ENCODE measurements at regions not wholly inside any gene's neighbourhood (a gene's known extent, or its start where the extent isn't known, plus 50 kb on each side); places are given as distances from the start of the nearest gene placed in this dataset.

DNA sequence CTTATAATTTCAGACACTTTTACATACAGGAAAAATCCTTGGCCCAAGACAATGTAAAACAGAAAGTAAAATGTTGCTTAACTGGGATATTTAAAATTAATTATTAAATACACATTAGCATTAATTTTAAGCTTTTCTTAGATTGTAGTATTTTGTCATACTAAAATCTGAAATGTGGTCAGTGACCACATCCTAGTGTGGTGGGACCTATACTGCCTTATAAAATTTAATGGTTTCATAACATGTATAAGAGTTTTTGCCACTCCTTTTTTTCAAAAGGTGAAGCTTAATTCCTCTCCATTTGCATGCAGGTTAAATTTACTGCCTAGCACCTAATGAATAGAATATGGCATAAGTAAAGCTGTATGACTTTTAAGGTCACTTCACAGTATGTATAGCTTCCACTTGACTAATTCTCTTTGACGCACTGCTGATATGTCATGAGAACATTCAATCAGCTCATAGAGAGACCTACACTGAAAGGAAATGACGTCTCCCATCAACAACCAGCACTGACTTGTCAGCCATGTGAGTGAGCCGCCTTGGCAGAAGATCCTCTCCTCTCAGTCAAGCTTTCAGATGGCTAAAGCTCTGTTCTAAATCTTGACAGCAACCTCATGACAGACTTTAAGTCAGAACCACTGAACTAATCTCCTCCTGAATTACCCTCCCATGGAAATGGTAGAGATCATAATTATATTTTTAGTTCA, 847.8 kb downstream of the SI start:
- DNase-seq, result no peak

DNA sequence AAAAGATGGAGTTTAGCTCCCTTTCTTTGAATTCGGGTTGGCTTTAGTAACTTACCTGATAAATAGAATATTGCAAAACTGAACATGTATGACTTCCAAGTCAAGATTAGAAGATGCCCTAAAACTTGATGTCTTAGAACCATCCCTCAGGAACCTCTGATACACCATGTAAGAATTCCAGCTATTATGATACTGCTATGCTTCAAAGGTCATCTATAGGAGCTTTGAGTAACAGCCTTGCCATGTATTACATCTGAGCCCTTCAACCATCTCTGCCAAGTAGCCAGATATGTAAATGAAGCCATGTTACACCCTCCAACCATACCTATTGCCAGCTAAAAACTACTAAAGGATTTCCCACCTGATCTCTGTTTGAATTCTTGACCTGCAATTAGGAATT, 854.2 kb downstream of the SI start:
- no peak for DNase-seq

DNA sequence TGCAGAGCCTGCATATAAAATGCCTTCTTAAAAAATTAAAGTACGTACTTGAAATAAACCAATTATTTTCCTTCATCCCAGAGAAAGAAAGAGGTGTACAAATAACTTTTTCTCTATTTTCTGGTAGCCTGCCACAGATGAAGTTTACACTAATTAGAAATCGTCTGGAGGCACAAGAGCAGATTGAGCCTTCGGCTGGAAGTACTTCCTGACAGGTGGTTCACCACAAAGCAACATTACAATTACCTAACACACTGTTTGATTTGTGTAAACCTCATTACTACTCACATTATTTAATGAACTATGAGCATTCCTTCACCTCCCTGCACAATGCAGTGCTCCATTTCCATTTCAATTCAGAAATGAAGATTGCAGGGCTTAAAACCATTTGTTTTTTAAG, 856.1 kb downstream of the SI start:
- DNase-seq, result peak; percentile 77

GRCh38 chr3:164221297-164221696, 857.0 kb downstream of the SI start:
- no peak for DNase-seq

GRCh38 chr3:164209363-164209762, 868.9 kb downstream of the SI start:
- DNase-seq, result no peak

DNA sequence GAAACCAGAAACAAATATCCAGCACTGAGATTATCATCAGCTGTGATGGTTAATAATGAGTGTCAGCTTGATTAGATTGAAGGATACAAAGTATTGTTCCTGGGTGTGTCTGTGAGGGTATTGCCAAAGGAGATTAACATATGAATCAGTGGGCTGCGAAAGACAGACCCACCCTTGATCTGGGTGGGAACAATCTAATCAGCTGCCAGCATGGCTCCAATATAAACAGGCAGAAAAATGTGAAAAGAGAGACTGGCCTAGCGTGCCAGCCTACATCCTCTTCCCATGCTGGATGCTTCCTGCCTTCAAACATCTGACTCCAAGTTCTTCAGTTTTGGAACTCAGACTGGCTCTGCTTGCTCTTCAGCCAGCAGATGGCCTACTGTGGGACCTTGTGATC, 869.5 kb downstream of the SI start:
- no peak for DNase-seq

GRCh38 chr3:164208048-164208447, 870.2 kb downstream of the SI start:
- no peak for DNase-seq

DNA sequence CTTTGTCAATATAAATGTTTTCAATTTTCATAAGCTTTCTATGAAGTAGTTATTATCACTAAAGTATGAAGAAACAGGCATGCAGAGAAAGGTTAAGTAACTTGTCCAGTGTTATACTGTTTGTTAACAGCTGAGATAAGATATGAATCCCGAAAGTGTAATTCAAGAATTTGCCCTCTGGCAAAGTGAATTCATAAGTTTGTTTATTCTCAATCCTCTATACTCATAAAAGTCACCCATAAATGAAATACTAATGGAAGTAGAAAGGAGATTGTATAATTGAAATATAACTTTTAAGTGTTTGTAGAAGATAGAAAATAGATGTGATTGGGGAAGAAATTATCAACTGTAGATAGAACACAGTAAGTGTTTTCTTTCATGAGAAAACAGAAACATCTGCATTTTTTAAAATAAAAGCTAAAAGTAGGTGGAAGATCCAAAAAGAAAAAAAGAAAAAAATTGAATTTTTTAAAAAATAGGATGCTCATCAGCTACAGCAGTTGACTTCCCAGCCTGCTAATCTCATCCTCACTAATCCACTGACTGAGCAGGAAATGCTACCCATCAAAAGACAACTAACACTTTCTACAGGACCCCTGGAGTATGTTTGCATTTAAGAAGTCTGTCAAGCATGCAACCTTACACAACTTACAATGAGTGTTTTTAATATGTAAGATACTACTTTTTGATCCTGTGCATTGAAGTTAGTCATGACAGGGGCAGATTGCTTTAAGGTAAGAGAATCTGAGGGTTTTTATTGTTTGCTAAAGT, 878.1 kb downstream of the SI start:
- DNase-seq, result no peak

GRCh38 chr3:164196477-164196876, 881.8 kb downstream of the SI start:
- DNase-seq, result no peak

DNA sequence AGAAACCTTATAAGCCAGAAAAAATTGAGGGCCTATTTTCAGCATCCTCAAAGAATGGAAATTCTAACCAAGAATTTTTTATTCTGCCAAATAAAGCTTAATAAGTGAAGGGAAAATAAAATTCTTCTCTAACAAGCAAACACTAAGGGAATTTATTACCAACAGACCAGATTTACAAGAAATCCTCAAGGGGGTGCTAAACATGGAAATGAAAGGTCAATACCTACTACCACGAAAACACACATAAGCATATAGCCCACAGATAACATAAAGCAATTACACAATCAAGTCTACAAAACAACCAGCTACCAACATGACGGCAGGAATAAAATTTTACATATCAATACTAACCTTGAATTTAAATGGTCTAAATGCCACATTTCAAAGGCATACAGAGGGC, 883.5 kb downstream of the SI start:
- no peak for DNase-seq

GRCh38 chr3:164192974-164193373, 885.3 kb downstream of the SI start:
- no peak for DNase-seq

- DNase-seq, result no peak
Measured at GRCh38 chr3:164190566-164190965, 887.7 kb downstream of the SI start.

DNA sequence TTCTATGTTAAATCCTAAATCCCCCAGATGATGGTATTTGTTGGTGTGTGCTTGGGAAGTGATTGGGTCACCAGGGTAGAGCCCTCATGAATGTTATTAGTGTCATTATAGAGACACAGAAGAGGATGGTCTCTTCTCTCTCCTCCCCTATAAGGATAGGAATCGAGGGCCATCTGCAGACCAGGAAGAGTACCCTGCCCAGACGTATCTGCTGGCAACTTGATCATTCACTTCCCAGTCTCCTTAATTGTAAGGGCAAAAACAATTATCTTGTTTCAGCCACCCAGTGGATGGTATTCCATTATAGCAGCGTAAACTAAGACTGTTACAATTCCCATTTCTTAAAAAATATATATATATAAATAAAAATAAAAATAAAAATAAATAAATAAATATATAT, 892.2 kb downstream of the SI start:
- no peak for DNase-seq

- no peak for DNase-seq
Measured at GRCh38 chr3:164179110-164179774, 899.1 kb downstream of the SI start.

DNA sequence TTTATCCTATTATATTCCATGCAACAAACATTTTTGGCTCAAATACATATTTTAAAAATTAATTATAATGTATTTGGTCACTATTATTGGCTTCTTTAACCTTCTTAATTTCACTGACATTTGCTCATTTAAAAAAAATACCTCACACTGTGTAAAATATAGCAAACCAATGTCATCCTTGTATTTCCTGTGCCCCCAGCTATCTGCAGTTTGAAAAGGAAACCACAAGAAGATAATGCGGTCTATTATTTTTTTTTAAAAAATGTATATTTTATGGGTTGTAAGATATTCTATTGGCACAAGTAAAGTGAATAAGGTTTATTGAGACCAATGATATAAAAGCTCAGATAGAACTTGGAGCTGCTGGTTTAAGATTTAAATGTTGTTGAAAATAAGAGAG, 904.2 kb downstream of the SI start:
- DNase-seq, result no peak

DNA sequence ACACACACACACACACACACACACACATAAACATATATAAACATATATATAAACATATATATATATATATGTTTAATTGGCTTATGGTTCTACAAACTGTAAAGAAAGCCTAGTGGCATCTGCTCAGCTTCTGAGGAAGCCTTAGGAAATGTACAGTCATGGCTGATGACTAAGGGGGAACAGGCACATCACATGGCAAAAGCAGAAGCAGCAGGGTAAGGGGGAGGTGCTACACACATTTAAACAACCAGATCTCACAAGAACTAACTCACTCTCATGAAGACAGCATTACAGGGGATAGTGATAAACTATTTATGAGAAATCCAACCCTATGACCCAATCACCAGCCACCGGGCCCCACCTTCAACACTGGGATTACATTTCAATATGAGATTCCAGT, 922.9 kb downstream of the SI start:
- DNase-seq, result no peak

- no peak for DNase-seq
Measured at GRCh38 chr3:164144824-164145223, 933.5 kb downstream of the SI start.

GRCh38 chr3:164132878-164133277, 945.4 kb downstream of the SI start:
- no peak for DNase-seq

DNA sequence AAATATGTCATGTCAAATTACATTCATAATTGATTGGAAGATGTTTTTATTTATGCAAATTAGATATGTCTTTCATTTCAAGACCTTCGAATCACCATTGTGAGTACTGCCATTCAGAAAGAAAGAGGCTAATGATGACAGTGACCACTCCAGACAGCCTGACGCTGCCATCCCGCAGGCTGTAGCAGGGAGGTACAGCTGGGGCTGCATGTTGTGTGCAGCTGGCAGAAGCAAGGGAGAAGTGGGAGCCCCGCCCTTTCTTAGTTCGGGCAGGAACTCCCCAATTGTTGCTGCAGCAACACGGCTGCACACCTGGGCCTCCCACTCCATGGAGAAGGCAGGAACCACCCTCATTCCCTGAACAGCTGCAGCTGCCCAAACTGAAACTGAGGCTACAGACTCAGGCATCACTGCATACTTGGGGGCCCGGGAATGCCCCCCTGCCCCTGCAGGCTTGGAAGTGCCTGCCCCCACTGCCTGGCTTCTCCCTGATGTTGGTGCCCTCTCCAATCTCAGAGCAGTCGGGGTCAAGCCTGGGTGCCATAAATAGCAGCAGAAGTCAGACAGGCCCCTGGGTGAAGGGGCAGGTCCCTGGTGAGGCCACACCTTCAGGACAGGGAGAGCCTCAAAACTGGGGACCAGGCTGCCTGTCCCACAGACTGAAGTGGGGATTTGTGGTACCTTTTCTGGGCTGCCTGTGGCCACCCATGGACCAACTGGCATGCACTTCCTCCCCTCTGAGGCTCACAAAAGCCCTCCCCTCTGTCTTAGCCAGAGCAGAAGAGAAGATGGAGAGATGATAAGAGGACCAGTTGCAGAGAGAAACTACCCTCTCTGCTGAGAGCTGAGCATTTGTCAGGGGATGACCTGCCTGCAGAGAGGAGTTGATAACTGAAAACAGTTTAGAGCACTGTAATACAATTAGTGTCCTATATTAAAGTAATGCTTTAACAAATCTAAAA, 964.6 kb downstream of the SI start:
- DNase-seq, result no peak

DNA sequence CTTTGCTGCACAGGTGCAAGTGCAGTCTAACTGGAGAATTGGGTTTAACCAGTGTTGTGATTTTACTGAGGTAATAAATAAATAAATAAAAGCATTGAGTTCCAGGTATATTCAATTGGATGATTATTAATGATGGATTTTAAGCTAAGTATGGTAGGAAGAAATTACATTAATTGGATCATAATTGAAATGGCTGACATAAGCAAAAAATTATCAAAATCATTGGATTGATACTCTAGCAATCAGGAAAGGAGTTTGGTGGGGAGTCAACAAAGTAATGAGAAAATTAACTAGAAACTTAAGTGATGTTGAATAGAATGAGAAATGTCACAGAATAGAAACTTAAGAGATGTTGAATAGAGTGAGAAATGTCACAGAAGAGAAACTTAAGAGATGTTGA, 981.9 kb downstream of the SI start:
- no peak for DNase-seq

- DNase-seq, result no peak
Measured at GRCh38 chr3:164095949-164096348, 982.3 kb downstream of the SI start.

GRCh38 chr3:164095279-164095678, 983.0 kb downstream of the SI start:
- DNase-seq, result no peak

GRCh38 chr3:164094546-164094945, 983.8 kb downstream of the SI start:
- DNase-seq, result no peak
